ENCODE measurements at regions not wholly inside any gene's neighbourhood (a gene's known extent, or its start where the extent isn't known, plus 50 kb on each side); places are given as distances from the start of the nearest gene placed in this dataset.
"Not testable (repeated sequence)": the region's sequence is repeated elsewhere in the genome, so short reads cannot be mapped to it uniquely, and the experiment has no call there.

- H3K4me1 Mint-ChIP-seq (ENCODE audit: low read depth) = no peaks in the 10 kb centered on the region
- intact Hi-C loops (cut with micrococcal nuclease) = loop anchor here (1.0 kb wide), 1 partner anchor 11 kb away; no protein-coding TSS in a partner anchor
- no peaks in the 10 kb centered on the region for H3K9me3 Mint-ChIP-seq
These were observed 140.0 kb upstream of the NOL4 start for GRCh38 chr18:34364699-34365098.

GRCh38 chr18:34370704-34371395, 146.1 kb upstream of the NOL4 start:
- no peak for DNase-seq (ENCODE audit: low spot score)
- Mint-ChIP-seq H3K27ac (no peak overlapping the region), H3K4me1 (ENCODE audit: low read depth) (no peaks in the 10 kb centered on the region), H3K4me3 (no peak overlapping the region), H3K27me3 (ENCODE audit: insufficient read depth) (no peaks in the 10 kb centered on the region), H3K36me3 (ENCODE audit: low read depth) (no peaks in the 10 kb centered on the region), H3K9me3 (no peaks in the 10 kb centered on the region)
- intact Hi-C loops (cut with micrococcal nuclease) = no loop called here

More at GRCh38 chr18:34364699-34365098, 140.0 kb upstream of the NOL4 start:
- no peak for DNase-seq (ENCODE audit: low spot score)
- Mint-ChIP-seq H3K27me3 (ENCODE audit: insufficient read depth) (no peaks in the 10 kb centered on the region), H3K27ac (no peak overlapping the region), H3K4me3 (no peak overlapping the region), H3K36me3 (ENCODE audit: low read depth) (no peaks in the 10 kb centered on the region)

GRCh38 chr18:34380326-34380725, 155.6 kb upstream of the NOL4 start:
- intact Hi-C loops (cut with micrococcal nuclease) = no loop called here
- no peaks in the 10 kb centered on the region for H3K4me1 Mint-ChIP-seq (ENCODE audit: low read depth)
- no peak overlapping the region for H3K27ac Mint-ChIP-seq
- no peak for DNase-seq (ENCODE audit: low spot score)
- H3K4me3 Mint-ChIP-seq = no peak overlapping the region
- H3K36me3 Mint-ChIP-seq (ENCODE audit: low read depth) = no peaks in the 10 kb centered on the region
- H3K9me3 Mint-ChIP-seq = no peaks in the 10 kb centered on the region
- H3K27me3 Mint-ChIP-seq (ENCODE audit: insufficient read depth) = no peaks in the 10 kb centered on the region

- intact Hi-C loops (cut with micrococcal nuclease) = no loop called here
These were observed 160.6 kb upstream of the NOL4 start for GRCh38 chr18:34385311-34385710.

GRCh38 chr18:34386803-34387202, 162.1 kb upstream of the NOL4 start:
- intact Hi-C loops (cut with micrococcal nuclease) = no loop called here
- DNase-seq (ENCODE audit: low spot score) = no peak
- no peak overlapping the region for H3K4me3 Mint-ChIP-seq
- no peaks in the 10 kb centered on the region for H3K4me1 Mint-ChIP-seq (ENCODE audit: low read depth)
- no peaks in the 10 kb centered on the region for H3K27me3 Mint-ChIP-seq (ENCODE audit: insufficient read depth)
- no peaks in the 10 kb centered on the region for H3K36me3 Mint-ChIP-seq (ENCODE audit: low read depth)
- peaks cover 4% of the 10 kb centered on the region for H3K9me3 Mint-ChIP-seq
- H3K27ac Mint-ChIP-seq = no peak overlapping the region

More at GRCh38 chr18:34385311-34385710, 160.6 kb upstream of the NOL4 start:
- Mint-ChIP-seq H3K4me1 (ENCODE audit: low read depth) (no peaks in the 10 kb centered on the region), H3K36me3 (ENCODE audit: low read depth) (no peaks in the 10 kb centered on the region), H3K27ac (no peak overlapping the region), H3K9me3 (peaks cover 4% of the 10 kb centered on the region), H3K4me3 (no peak overlapping the region), H3K27me3 (ENCODE audit: insufficient read depth) (no peaks in the 10 kb centered on the region)
- DNase-seq (ENCODE audit: low spot score) = no peak

- Mint-ChIP-seq H3K4me1 (ENCODE audit: low read depth) (no peaks in the 10 kb centered on the region), H3K27me3 (ENCODE audit: insufficient read depth) (no peaks in the 10 kb centered on the region), H3K4me3 (no peak overlapping the region), H3K27ac (no peak overlapping the region), H3K9me3 (peaks cover 3% of the 10 kb centered on the region), H3K36me3 (ENCODE audit: low read depth) (no peaks in the 10 kb centered on the region)
- intact Hi-C loops (cut with micrococcal nuclease) = no loop called here
- DNase-seq (ENCODE audit: low spot score) = no peak
These were observed 172.7 kb upstream of the NOL4 start for GRCh38 chr18:34397286-34397896.

GRCh38 chr18:34399892-34400291, 175.2 kb upstream of the NOL4 start:
- no peak for DNase-seq (ENCODE audit: low spot score)
- Mint-ChIP-seq H3K9me3 (peaks cover 3% of the 10 kb centered on the region), H3K36me3 (ENCODE audit: low read depth) (no peaks in the 10 kb centered on the region), H3K4me3 (no peak overlapping the region), H3K27me3 (ENCODE audit: insufficient read depth) (no peaks in the 10 kb centered on the region), H3K27ac (no peak overlapping the region), H3K4me1 (ENCODE audit: low read depth) (no peaks in the 10 kb centered on the region)
- intact Hi-C loops (cut with micrococcal nuclease) = no loop called here

GRCh38 chr18:34400834-34401233, 176.1 kb upstream of the NOL4 start:
- no peaks in the 10 kb centered on the region for H3K27me3 Mint-ChIP-seq (ENCODE audit: insufficient read depth)
- no peak for DNase-seq (ENCODE audit: low spot score)
- intact Hi-C loops (cut with micrococcal nuclease) = no loop called here
- no peaks in the 10 kb centered on the region for H3K4me1 Mint-ChIP-seq (ENCODE audit: low read depth)
- no peaks in the 10 kb centered on the region for H3K9me3 Mint-ChIP-seq
- no peak overlapping the region for H3K4me3 Mint-ChIP-seq
- H3K27ac Mint-ChIP-seq = no peak overlapping the region
- H3K36me3 Mint-ChIP-seq (ENCODE audit: low read depth) = no peaks in the 10 kb centered on the region

GRCh38 chr18:34401775-34402174, 177.1 kb upstream of the NOL4 start:
- Mint-ChIP-seq H3K27me3 (ENCODE audit: insufficient read depth) (no peaks in the 10 kb centered on the region), H3K36me3 (ENCODE audit: low read depth) (no peaks in the 10 kb centered on the region), H3K4me1 (ENCODE audit: low read depth) (no peaks in the 10 kb centered on the region), H3K9me3 (no peaks in the 10 kb centered on the region), H3K27ac (no peak overlapping the region), H3K4me3 (no peak overlapping the region)
- DNase-seq (ENCODE audit: low spot score) = no peak
- intact Hi-C loops (cut with micrococcal nuclease) = no loop called here

- H3K4me1 Mint-ChIP-seq (ENCODE audit: low read depth); H3K36me3 Mint-ChIP-seq (ENCODE audit: low read depth); H3K4me3 Mint-ChIP-seq; H3K9me3 Mint-ChIP-seq; H3K27me3 Mint-ChIP-seq (ENCODE audit: insufficient read depth); intact Hi-C loops (cut with micrococcal nuclease); DNase-seq (ENCODE audit: low spot score); H3K27ac Mint-ChIP-seq: not testable (repeated sequence)
These were observed 182.8 kb upstream of the NOL4 start for GRCh38 chr18:34407471-34407870.

GRCh38 chr18:34411952-34412351, 187.2 kb upstream of the NOL4 start:
- H3K4me3 Mint-ChIP-seq = no peak overlapping the region

GRCh38 chr18:34431042-34431441, 206.3 kb upstream of the NOL4 start:
- Mint-ChIP-seq H3K4me1 (ENCODE audit: low read depth) (no peaks in the 10 kb centered on the region), H3K27me3 (ENCODE audit: insufficient read depth) (no peaks in the 10 kb centered on the region), H3K4me3 (no peak overlapping the region), H3K36me3 (ENCODE audit: low read depth) (no peaks in the 10 kb centered on the region), H3K9me3 (peaks cover 9% of the 10 kb centered on the region), H3K27ac (no peak overlapping the region)
- no peak for DNase-seq (ENCODE audit: low spot score)
- intact Hi-C loops (cut with micrococcal nuclease) = no loop called here

More at GRCh38 chr18:34411952-34412351, 187.2 kb upstream of the NOL4 start:
- no peak overlapping the region for H3K27ac Mint-ChIP-seq
- H3K27me3 Mint-ChIP-seq (ENCODE audit: insufficient read depth) = no peaks in the 10 kb centered on the region
- H3K9me3 Mint-ChIP-seq = no peaks in the 10 kb centered on the region
- no peaks in the 10 kb centered on the region for H3K36me3 Mint-ChIP-seq (ENCODE audit: low read depth)
- intact Hi-C loops (cut with micrococcal nuclease) = no loop called here
- H3K4me1 Mint-ChIP-seq (ENCODE audit: low read depth) = no peaks in the 10 kb centered on the region
- DNase-seq (ENCODE audit: low spot score) = no peak

- intact Hi-C loops (cut with micrococcal nuclease) = no loop called here
- no peak overlapping the region for H3K27ac Mint-ChIP-seq
- H3K36me3 Mint-ChIP-seq (ENCODE audit: low read depth) = no peaks in the 10 kb centered on the region
- H3K4me3 Mint-ChIP-seq = no peak overlapping the region
- no peak for DNase-seq (ENCODE audit: low spot score)
- peaks cover 4% of the 10 kb centered on the region for H3K9me3 Mint-ChIP-seq
- no peaks in the 10 kb centered on the region for H3K4me1 Mint-ChIP-seq (ENCODE audit: low read depth)
- H3K27me3 Mint-ChIP-seq (ENCODE audit: insufficient read depth) = no peaks in the 10 kb centered on the region
These were observed 219.9 kb upstream of the NOL4 start for GRCh38 chr18:34444622-34445021.
